Aorta (tissue), 5 donors: ENCODE measurements at regions not wholly inside any gene's neighbourhood (a gene's known extent, or its start where the extent isn't known, plus 50 kb on each side); places are given as distances from the start of the nearest gene placed in this dataset.

Experiments
- ATAC-seq: fragments of 200-7000 bp; cut with Tn5 transposase; one replicate; pipeline ENCODE4 v1.9.1; 2022; ENCODE audit warnings: moderate library complexity; ENCODE audit not compliant: low FRiP score
- DNase-seq, 2 donors: peaks; one replicate each; pipeline ENCODE4 v3.0.0-alpha.2; 2020
- H3K27ac ChIP-seq, 2 donors: one replicate each; pipeline ENCODE4 v1.5.1; 2013; ENCODE audit warnings: low read length in 2 of 2, mild to moderate bottlenecking in 2 of 2, moderate library complexity in 2 of 2, control low read depth in 1 of 2, inconsistent platforms in 1 of 2, low read depth in 1 of 2
- H3K27me3 ChIP-seq, 2 donors: one replicate each; pipeline ENCODE4 v1.6.1; 2013; ENCODE audit warnings: control low read depth in 1 of 2, low read length in 1 of 2, mild to moderate bottlenecking in 1 of 2, moderate library complexity in 1 of 2; ENCODE audit not compliant: insufficient read depth in 2 of 2, control insufficient read depth in 1 of 2
- H3K36me3 ChIP-seq, 2 donors: one replicate each; pipeline ENCODE4 v1.6.1; 2013; ENCODE audit warnings: control low read depth in 1 of 2, low read length in 1 of 2, mild to moderate bottlenecking in 1 of 2; ENCODE audit not compliant: insufficient read depth in 2 of 2, control insufficient read depth in 1 of 2
- H3K4me1 ChIP-seq, 2 donors: one replicate each; pipeline ENCODE4 v1.6.1; 2013; ENCODE audit warnings: low read length in 2 of 2, control low read depth in 1 of 2, mild to moderate bottlenecking in 1 of 2, moderate library complexity in 1 of 2; ENCODE audit not compliant: insufficient read depth in 2 of 2, control insufficient read depth in 1 of 2
- H3K4me3 ChIP-seq, 2 donors: one replicate each; pipeline ENCODE4 v1.5.1; 2013; ENCODE audit warnings: low read length in 2 of 2, control low read depth in 1 of 2, mild to moderate bottlenecking in 1 of 2
- H3K9me3 ChIP-seq: one replicate; pipeline ENCODE4 v1.6.1; 2013; ENCODE audit warnings: mild to moderate bottlenecking, low read length; ENCODE audit not compliant: control insufficient read depth
- WGBS, 2 donors: extraction: QIAGEN DNeasy Blood & Tissue Kit; methylation state at CpG; one replicate each; pipeline ENCODE4 v1.1.7; 2013; 5-methylcytosine and 5-hydroxymethylcytosine counted together
- intact Hi-C, 2 donors: fragments of 100-400 bp; cut with DNase I; formaldehyde crosslinking; loops; one replicate each; pipeline versions ENCODE4 v1.14.2 to v1.15.0; 2022
- donor health status: healthy with polysubstance abuse.
- donor health status: Bipolar disorder and iron deficiency.
- donor health status: DM: no; HTN: no; CAD: no.
- donor health status: DM: no; HTN: no; CAD: no.
- donor health status: DM: yes; HTN: yes; CAD: no.

GRCh38 chr4:165635951-165636350, 237.1 kb upstream of the TLL1 start:
- Histone ChIP-seq H3K27ac (no peak overlapping the region), H3K36me3 (no peaks in the 10 kb centered on the region), H3K4me1 (no peaks in the 10 kb centered on the region), H3K4me3 (no peak overlapping the region), H3K27me3 (no peaks in the 10 kb centered on the region), H3K9me3 (peaks cover 2% of the 10 kb centered on the region)
- DNase-seq (no peak), ATAC-seq (no peak)
- 79 to 83% methylated on average over 2 of the region's 2 CpGs for whole genome bisulfite sequencing, 2 donors
- intact Hi-C loops: no loop called here

GRCh38 chr4:165651901-165652300, 221.1 kb upstream of the TLL1 start:
- intact Hi-C loops: no loop called here
- ATAC-seq (no peak), DNase-seq (no peak)
- H3K27ac ChIP-seq: no peak overlapping the region
- H3K9me3 ChIP-seq: peaks cover 1% of the 10 kb centered on the region
- WGBS, 2 donors: 95 to 96% methylated on average over 1 of the region's 1 CpG
- no peaks in the 10 kb centered on the region for H3K4me1 ChIP-seq
- H3K4me3 ChIP-seq: no peak overlapping the region
- H3K27me3 ChIP-seq: no peaks in the 10 kb centered on the region
- H3K36me3 ChIP-seq: no peaks in the 10 kb centered on the region

- H3K9me3 ChIP-seq: no peaks in the 10 kb centered on the region
- no peak overlapping the region for H3K4me3 ChIP-seq
- ATAC-seq: no peak
- no peaks in the 10 kb centered on the region for H3K36me3 ChIP-seq
- intact Hi-C loops: no loop called here
- H3K27me3 ChIP-seq: no peaks in the 10 kb centered on the region
- no peak for DNase-seq
- H3K27ac ChIP-seq: no peak overlapping the region
- no peaks in the 10 kb centered on the region for H3K4me1 ChIP-seq
- WGBS, 2 donors: 83 to 91% methylated on average over 2 of the region's 2 CpGs
Measured at GRCh38 chr4:165654556-165654955, 218.5 kb upstream of the TLL1 start.

- 59 to 63% methylated on average over 1 of the region's 1 CpG for WGBS, 2 donors
- H3K36me3 ChIP-seq: no peaks in the 10 kb centered on the region
- H3K27ac ChIP-seq: no peak overlapping the region
- no peaks in the 10 kb centered on the region for H3K4me1 ChIP-seq
- H3K4me3 ChIP-seq: no peak overlapping the region
- ATAC-seq: no peak
- H3K9me3 ChIP-seq: no peaks in the 10 kb centered on the region
- no peaks in the 10 kb centered on the region for H3K27me3 ChIP-seq
- intact Hi-C loops: no loop called here
- no peak for DNase-seq
Measured at GRCh38 chr4:165656399-165656798, 216.6 kb upstream of the TLL1 start.

GRCh38 chr4:165656829-165657490, 216.1 kb upstream of the TLL1 start:
- DNase-seq: no peak
- ATAC-seq: no peak
- no peak overlapping the region for H3K4me3 ChIP-seq
- H3K27ac ChIP-seq: no peak overlapping the region
- H3K9me3 ChIP-seq: no peaks in the 10 kb centered on the region
- WGBS, 2 donors: 47 to 52% methylated on average over 4 of the region's 4 CpGs
- H3K27me3 ChIP-seq: no peaks in the 10 kb centered on the region
- H3K36me3 ChIP-seq: no peaks in the 10 kb centered on the region
- H3K4me1 ChIP-seq: no peaks in the 10 kb centered on the region
- intact Hi-C loops: no loop called here

- intact Hi-C loops: no loop called here
- WGBS, 2 donors: 67 to 74% methylated on average over 2 of the region's 2 CpGs
Measured at GRCh38 chr4:165662341-165662740, 210.7 kb upstream of the TLL1 start.

GRCh38 chr4:165663411-165663810, 209.6 kb upstream of the TLL1 start:
- intact Hi-C loops: no loop called here
- no peak for DNase-seq
- Histone ChIP-seq H3K36me3 (no peaks in the 10 kb centered on the region), H3K27ac (no peak overlapping the region), H3K27me3 (no peaks in the 10 kb centered on the region), H3K9me3 (no peaks in the 10 kb centered on the region), H3K4me3 (no peak overlapping the region), H3K4me1 (no peaks in the 10 kb centered on the region)
- ATAC-seq: no peak

More at GRCh38 chr4:165662341-165662740, 210.7 kb upstream of the TLL1 start:
- DNase-seq: no peak
- ATAC-seq: no peak
- Histone ChIP-seq H3K4me1 (no peaks in the 10 kb centered on the region), H3K27me3 (no peaks in the 10 kb centered on the region), H3K4me3 (no peak overlapping the region), H3K36me3 (no peaks in the 10 kb centered on the region), H3K27ac (no peak overlapping the region), H3K9me3 (no peaks in the 10 kb centered on the region)

- DNase-seq (no peak), ATAC-seq (no peak)
- Histone ChIP-seq H3K4me1 (no peaks in the 10 kb centered on the region), H3K27me3 (no peaks in the 10 kb centered on the region), H3K27ac (no peak overlapping the region), H3K4me3 (no peak overlapping the region), H3K9me3 (no peaks in the 10 kb centered on the region), H3K36me3 (no peaks in the 10 kb centered on the region)
- 93 to 95% methylated on average over 5 of the region's 5 CpGs for WGBS, 2 donors
- intact Hi-C loops: no loop called here
Measured at GRCh38 chr4:165666836-165667235, 206.2 kb upstream of the TLL1 start.

- 98 to 100% methylated on average over 1 of the region's 1 CpG for WGBS, 2 donors
- intact Hi-C loops: no loop called here
- Histone ChIP-seq H3K4me1 (no peaks in the 10 kb centered on the region), H3K27ac (no peak overlapping the region), H3K27me3 (no peaks in the 10 kb centered on the region), H3K4me3 (no peak overlapping the region), H3K9me3 (no peaks in the 10 kb centered on the region), H3K36me3 (no peaks in the 10 kb centered on the region)
- no peak for DNase-seq
- no peak for ATAC-seq
Measured at GRCh38 chr4:165667969-165668368, 205.1 kb upstream of the TLL1 start.
